Smooth muscle cell (in vitro differentiated cells): ENCODE measurements at regions not wholly inside any gene's neighbourhood (a gene's known extent, or its start where the extent isn't known, plus 50 kb on each side); places are given as distances from the start of the nearest gene placed in this dataset.
A peak's percentile ranks its signal among the peaks of the same experiment; 100 is the strongest.
"Not testable (repeated sequence)": the region's sequence is repeated elsewhere in the genome, so short reads cannot be mapped to it uniquely, and the experiment has no call there.

ENCODE experiments used
- DNase-seq: peaks from one replicate; lab custom pipeline; 2025; ENCODE audit not compliant: unreplicated experiment; lab: John Stamatoyannopoulos, UW
- H2AFZ ChIP-seq: fragments of 200-600 bp; sonication (generic); 2 replicates; pipeline ENCODE4 v1.6.0; 2016; ENCODE audit warnings: antibody characterized with exemption, low read depth, mild to moderate bottlenecking
- H3F3A ChIP-seq: fragments of 200-600 bp; sonication (generic); 2 replicates; pipeline ENCODE4 v1.6.0; 2017; ENCODE audit warnings: antibody characterized with exemption, low read depth
- H3K27ac ChIP-seq: fragments of 200-600 bp; sonication (generic); 2 replicates; pipeline ENCODE4 v1.5.1; 2016; ENCODE audit warnings: low read depth, mild to moderate bottlenecking
- H3K27me3 ChIP-seq: fragments of 200-600 bp; sonication (generic); 2 replicates; pipeline ENCODE4 v1.6.1; 2016; ENCODE audit warnings: low read depth, mild to moderate bottlenecking
- H3K36me3 ChIP-seq: fragments of 200-600 bp; sonication (generic); 2 replicates; pipeline ENCODE4 v1.5.1; 2016; ENCODE audit warnings: low read depth
- H3K4me1 ChIP-seq: fragments of 200-600 bp; sonication (generic); 2 replicates; pipeline ENCODE4 v1.5.1; 2016; ENCODE audit warnings: low read depth
- H3K4me2 ChIP-seq: fragments of 200-600 bp; sonication (generic); 2 replicates; pipeline ENCODE4 v1.6.0; 2016; ENCODE audit warnings: mild to moderate bottlenecking
- H3K4me3 ChIP-seq: fragments of 200-600 bp; sonication (generic); 2 replicates; pipeline ENCODE4 v1.5.1; 2016; ENCODE audit warnings: mild to moderate bottlenecking
- H3K79me2 ChIP-seq: fragments of 200-600 bp; sonication (generic); 2 replicates; pipeline ENCODE4 v1.6.0; 2016; ENCODE audit warnings: low read depth, mild to moderate bottlenecking
- H3K9ac ChIP-seq: fragments of 200-600 bp; sonication (generic); 2 replicates; pipeline ENCODE4 v1.6.0; 2016; ENCODE audit warnings: low read depth
- H3K9me3 ChIP-seq: fragments of 200-600 bp; sonication (generic); replicated peaks from 2 replicates; pipeline ENCODE4 v1.5.1; 2016; ENCODE audit warnings: low read depth
- H4K20me1 ChIP-seq: fragments of 200-600 bp; sonication (generic); 2 replicates; pipeline ENCODE4 v1.6.0; 2016; ENCODE audit warnings: low read depth
- WGBS: methylation state at CpG from one replicate; pipeline ENCODE4 v1.1.7; 2016; ENCODE audit warnings: low lambda C conversion rate; 5-methylcytosine and 5-hydroxymethylcytosine counted together
- TF ChIP-seq, protein P1 (sequence below): fragments of 200-600 bp; sonication (generic); IDR thresholded peaks from 2 replicates; pipeline ENCODE4 v1.5.1; 2017; ENCODE audit warnings: borderline replicate concordance, mild to moderate bottlenecking, antibody characterized with exemption; ENCODE audit not compliant: insufficient read depth, poor library complexity, severe bottlenecking

DNA sequence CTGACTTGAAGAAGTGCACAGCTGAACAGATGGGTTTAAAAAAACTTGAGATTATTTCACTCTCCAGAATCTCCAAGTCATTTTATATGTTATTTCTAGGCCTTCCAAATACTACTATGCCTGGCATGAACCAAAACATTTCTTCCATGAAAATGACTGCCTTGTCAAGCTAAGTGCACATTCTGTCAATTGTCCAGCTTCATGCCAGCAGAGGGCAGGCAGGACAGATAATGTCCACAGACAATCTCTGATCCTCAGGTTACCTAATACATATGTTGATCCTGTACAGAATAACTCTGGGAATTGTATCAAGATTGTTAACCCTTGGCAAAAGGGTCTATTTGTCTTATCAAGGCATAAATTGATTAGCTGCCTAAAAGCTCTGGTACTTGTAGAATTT lies 229.5 kb downstream of the AASDHPPT start:
- Histone ChIP-seq H3K4me2 (no peak overlapping the region), H3K9me3 (no peaks in the 10 kb centered on the region), H4K20me1 (no peaks in the 10 kb centered on the region), H3K27ac (no peak overlapping the region), H3K79me2 (no peaks in the 10 kb centered on the region), H3K36me3 (no peaks in the 10 kb centered on the region), H3K27me3 (no peaks in the 10 kb centered on the region), H3K9ac (no peak overlapping the region), H3K4me3 (no peak overlapping the region), H2AFZ (no peak overlapping the region), H3F3A (no peaks in the 10 kb centered on the region), H3K4me1 (no peaks in the 10 kb centered on the region)
- DNase-seq: no peak
- TF ChIP-seq, protein P1, sequence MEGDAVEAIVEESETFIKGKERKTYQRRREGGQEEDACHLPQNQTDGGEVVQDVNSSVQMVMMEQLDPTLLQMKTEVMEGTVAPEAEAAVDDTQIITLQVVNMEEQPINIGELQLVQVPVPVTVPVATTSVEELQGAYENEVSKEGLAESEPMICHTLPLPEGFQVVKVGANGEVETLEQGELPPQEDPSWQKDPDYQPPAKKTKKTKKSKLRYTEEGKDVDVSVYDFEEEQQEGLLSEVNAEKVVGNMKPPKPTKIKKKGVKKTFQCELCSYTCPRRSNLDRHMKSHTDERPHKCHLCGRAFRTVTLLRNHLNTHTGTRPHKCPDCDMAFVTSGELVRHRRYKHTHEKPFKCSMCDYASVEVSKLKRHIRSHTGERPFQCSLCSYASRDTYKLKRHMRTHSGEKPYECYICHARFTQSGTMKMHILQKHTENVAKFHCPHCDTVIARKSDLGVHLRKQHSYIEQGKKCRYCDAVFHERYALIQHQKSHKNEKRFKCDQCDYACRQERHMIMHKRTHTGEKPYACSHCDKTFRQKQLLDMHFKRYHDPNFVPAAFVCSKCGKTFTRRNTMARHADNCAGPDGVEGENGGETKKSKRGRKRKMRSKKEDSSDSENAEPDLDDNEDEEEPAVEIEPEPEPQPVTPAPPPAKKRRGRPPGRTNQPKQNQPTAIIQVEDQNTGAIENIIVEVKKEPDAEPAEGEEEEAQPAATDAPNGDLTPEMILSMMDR: peak; percentile 18

DNA sequence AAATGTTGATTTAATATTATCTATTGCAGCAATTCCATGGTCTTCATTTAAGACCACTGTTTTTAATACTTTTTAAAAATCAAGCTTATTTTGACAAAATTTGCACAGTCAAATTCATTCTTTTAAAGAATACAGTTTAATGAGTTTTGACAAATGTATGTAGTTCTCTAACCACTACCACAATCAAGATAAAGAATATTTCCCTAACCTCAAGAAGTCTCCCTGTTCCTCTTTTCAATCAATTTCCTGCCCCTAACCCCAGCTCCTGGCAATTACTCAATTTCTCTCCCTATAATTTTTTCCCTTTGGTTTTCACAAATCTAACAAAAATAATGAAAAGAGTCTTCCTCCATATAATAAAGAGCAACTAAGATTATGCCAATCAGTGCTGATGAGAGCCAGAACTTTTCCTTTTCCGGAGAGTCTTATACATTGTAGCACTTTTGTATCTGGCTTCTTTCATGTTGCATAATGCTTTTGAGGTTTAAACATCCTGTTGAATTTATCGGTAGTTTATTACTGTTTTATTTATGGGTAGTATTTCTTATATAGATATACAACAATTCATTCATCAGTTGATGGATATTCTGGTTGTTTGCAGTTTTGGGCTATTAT lies 231.7 kb downstream of the AASDHPPT start:
- H3K9ac ChIP-seq: no peak overlapping the region
- H3K4me2 ChIP-seq: no peak overlapping the region
- H3K9me3 ChIP-seq: no peaks in the 10 kb centered on the region
- H2AFZ ChIP-seq: no peak overlapping the region
- no peak overlapping the region for H3K27ac ChIP-seq
- no peaks in the 10 kb centered on the region for H4K20me1 ChIP-seq
- no peak overlapping the region for H3K4me3 ChIP-seq
- H3F3A ChIP-seq: no peaks in the 10 kb centered on the region
- no peaks in the 10 kb centered on the region for H3K79me2 ChIP-seq
- no peaks in the 10 kb centered on the region for H3K4me1 ChIP-seq
- no peak for DNase-seq
- no peaks in the 10 kb centered on the region for H3K27me3 ChIP-seq
- no peaks in the 10 kb centered on the region for H3K36me3 ChIP-seq
- TF ChIP-seq, protein P1: no peak
- WGBS: 45% methylated on average over 2 of the region's 2 CpGs

DNA sequence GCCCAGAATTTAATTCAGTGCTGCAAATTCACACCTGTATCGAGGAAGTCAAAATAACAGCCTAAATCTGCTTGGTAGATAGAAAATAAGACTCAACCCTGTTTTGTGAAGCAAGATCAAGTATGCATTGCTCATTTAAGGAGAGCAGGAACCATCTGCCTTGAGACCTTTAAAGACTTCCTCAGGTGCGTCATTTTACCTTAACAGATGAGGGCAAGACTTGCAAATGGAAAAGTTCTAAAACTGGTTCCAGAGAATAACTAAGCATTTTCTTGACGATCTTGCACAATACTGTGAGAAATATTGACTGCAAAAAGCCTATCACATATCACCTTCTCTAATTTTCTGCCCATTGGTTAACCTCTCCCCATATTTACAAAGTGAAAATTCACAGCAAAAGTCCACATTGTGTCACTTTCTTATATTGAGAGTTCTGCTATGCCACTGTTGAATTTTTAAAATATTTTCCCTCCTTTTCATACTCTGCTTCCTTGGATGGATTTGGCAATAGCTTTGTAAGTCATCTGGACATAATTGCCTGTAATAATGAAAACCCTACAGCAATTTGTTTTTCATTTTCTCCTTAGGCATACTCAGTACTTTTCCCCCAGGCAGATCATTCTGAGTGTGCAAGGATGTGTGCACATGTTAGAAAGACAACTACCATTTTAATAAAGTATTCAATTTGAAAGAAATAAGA lies 234.2 kb downstream of the AASDHPPT start:
- H3K79me2 ChIP-seq: no peaks in the 10 kb centered on the region
- TF ChIP-seq, protein P1: no peak
- H3K9me3 ChIP-seq: no peaks in the 10 kb centered on the region
- H3K4me1 ChIP-seq: no peaks in the 10 kb centered on the region
- H3F3A ChIP-seq: no peaks in the 10 kb centered on the region
- H3K27ac ChIP-seq: no peak overlapping the region
- H3K36me3 ChIP-seq: no peaks in the 10 kb centered on the region
- WGBS: 93% methylated on average over 3 of the region's 3 CpGs
- no peak for DNase-seq
- H3K4me3 ChIP-seq: no peak overlapping the region
- H3K9ac ChIP-seq: no peak overlapping the region
- no peak overlapping the region for H2AFZ ChIP-seq
- no peaks in the 10 kb centered on the region for H4K20me1 ChIP-seq
- no peaks in the 10 kb centered on the region for H3K27me3 ChIP-seq
- no peak overlapping the region for H3K4me2 ChIP-seq

DNA sequence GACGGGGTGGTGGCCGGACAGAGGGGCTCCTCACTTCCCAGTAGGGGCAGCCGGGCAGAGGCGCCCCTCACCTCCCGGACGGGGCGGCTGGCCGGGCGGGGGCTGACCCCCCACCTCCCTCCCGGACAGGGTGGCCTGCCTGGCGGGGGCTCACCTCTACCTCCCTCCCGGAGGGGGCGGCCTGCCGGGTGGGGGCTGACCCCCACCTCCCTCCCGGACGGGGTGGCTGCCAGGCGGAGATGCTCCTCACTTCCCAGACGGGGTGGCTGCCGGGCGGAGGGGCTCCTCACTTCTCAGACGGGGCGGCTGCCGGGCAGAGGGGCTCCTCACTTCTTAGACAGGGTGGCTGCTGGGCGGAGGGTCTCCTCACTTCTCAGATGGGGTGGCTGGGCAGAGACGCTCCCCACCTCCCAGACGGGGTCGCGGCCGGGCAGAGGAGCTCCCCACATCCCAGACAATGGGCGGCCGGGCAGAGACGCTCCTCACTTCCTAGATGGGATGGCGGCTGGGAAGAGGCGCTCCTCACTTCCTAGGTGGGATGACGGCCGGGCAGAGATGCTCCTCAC lies 239.8 kb downstream of the AASDHPPT start:
- H3K4me3 ChIP-seq, H3K9me3 ChIP-seq, H3K79me2 ChIP-seq, H2AFZ ChIP-seq, H3K27ac ChIP-seq, H3K4me1 ChIP-seq, H3K27me3 ChIP-seq, H3K36me3 ChIP-seq, H3K9ac ChIP-seq, DNase-seq, H3K4me2 ChIP-seq, H4K20me1 ChIP-seq, H3F3A ChIP-seq: not testable (repeated sequence)
- 97% methylated on average over 16 of the region's 36 CpGs for WGBS
